ENCODE measurements at regions not wholly inside any gene's neighbourhood (a gene's known extent, or its start where the extent isn't known, plus 50 kb on each side); places are given as distances from the start of the nearest gene placed in this dataset.
"Not testable (repeated sequence)": the region's sequence is repeated elsewhere in the genome, so short reads cannot be mapped to it uniquely, and the experiment has no call there.

GRCh38 chr10:130513686-130514476 lies 377.7 kb downstream of the GLRX3 start:
- DNase-seq, result no peak

DNA sequence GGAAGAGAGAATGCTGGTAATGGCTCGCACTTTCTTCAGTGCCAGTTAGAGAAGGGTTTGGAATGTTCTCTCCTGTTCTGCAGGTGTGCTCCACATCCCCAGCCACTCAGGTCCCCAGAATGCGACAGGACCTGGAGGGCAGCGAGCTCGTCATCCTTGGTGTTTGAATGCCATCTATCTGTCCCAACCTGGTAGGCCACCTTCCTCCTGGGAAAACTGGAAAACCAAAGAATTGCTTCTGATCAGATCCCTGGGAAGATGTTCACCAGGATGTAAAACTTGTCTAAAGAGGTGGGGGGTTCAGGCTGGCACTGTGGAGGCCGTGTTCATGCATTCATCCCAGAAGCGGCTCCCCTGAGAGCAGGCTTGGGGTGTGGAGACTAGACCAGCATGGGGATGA lies 379.5 kb downstream of the GLRX3 start:
- no peak for DNase-seq

GRCh38 chr10:130516141-130516735 lies 380.0 kb downstream of the GLRX3 start:
- no peak for DNase-seq

- DNase-seq, result not testable (repeated sequence)
Observed at GRCh38 chr10:130518921-130519320, 382.7 kb downstream of the GLRX3 start.

- DNase-seq, result no peak
Observed at GRCh38 chr10:130519791-130520190, 383.6 kb downstream of the GLRX3 start.

DNA sequence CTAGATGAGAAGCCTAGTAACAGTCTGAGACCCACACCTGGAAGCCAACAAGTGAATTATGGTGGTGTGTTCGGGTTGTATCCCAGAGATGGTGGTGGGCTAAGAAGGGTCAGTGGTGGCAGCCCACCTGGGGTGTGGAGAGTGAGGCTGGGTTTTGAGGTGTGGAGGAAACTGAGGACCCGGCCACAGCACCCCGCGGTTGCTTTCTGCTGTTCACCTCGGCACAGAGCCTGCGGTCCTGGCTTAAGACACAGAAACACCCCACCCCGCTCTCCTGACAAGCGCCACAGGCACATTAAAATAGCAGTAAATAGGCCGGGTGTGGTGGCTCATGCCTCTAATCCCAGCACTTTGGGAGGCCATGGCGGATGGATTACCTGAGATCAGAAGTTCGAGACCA lies 395.1 kb downstream of the GLRX3 start:
- DNase-seq, result no peak

DNA sequence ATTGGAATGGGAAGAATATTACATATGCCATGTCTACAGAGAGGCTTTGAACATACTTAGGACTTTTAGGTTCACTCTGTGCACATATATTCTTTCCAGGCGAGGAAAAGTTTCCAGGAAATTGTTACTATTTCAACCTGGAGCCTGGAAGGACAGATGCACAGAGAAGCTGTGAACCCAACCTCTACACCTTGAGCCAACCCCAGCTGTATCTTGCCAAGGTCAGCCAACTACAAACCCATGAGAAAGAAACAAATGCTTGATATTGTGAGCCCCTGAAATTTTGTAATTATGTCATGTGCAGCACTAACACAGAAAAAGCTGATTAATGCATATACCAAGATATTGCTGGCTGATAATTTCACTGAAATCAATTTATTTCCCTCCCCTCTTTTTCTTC lies 404.9 kb downstream of the GLRX3 start:
- no peak for DNase-seq

- DNase-seq, result no peak
Observed at GRCh38 chr10:130542761-130543160, 406.6 kb downstream of the GLRX3 start.

DNA sequence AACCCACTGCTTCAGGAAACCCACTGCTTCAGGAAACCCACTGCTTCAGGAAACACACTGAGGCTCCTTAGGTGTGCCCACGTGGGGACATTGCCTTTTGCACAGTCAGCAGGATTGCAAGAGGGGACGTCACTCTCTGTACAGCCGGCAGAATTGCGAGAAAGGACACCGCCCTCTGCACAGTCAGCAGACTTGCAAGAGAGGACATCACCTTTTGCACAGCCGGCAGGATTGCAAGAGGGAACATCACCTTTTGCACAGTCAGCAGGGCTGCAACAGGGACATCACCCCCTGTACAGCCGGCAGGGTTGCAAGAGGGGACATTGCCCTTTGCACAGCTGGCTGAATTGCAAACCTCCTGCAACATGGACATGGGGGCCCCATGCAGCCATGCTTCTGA lies 407.6 kb downstream of the GLRX3 start:
- no peak for DNase-seq

DNA sequence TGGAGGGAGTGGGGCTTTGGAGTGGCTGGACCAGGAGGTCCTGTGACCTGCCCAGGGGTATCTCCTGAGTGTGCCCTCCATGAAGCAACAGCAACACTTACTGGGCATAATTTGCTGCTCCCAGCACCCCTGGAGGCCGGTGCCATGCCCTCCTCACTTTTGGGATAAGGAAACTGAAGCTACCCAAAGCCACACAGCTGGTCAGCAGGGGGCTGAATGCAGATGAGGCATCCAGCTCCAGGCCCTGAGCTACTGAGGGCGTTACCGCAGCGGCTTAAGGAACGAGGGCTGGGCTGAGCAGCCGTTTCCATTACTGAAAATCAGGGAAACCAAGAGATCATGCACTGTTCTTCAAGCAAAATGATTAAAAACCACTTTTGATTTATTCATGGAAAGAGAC lies 408.9 kb downstream of the GLRX3 start:
- no peak for DNase-seq

- no peak for DNase-seq
Observed at GRCh38 chr10:130545697-130546096, 409.5 kb downstream of the GLRX3 start.

DNA sequence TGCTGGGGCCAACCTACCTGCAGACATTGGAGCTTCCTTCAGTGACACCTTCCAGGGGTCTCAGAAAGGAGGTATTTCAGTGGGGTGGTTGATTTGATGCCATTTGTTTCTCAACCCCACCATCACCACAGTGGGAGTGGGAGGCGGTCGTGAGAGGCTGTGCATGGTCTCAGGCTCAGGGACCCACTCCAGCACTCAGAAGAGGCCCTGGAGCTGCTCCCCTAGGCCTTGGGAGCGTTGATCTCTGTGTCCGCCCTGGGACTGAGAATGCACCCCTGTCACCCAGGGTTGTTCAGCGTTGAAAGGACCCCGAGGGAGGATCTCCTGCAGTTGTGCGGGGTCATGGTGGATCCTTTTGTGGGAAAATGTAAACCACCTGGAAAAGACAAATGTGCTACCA lies 410.6 kb downstream of the GLRX3 start:
- no peak for DNase-seq

DNA sequence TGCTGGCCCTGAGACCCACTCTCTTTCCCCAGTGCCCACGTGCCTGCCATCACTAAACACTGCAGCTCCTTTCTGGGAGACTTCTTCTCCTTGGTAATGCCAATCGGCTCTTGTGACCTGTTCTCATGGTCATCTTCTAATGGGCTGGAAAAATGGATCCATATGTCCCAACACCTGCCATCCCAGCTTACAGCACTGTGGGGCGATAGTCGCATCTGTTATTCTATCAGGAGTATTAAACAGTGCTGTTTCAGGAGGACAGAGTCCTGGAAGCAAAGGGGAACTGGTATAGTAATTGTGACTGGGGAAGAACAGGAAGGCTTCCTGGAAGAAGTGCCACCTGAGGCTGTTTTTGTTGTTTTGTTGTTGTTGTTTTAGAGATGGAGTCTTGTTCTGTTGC lies 411.2 kb downstream of the GLRX3 start:
- DNase-seq, result no peak

GRCh38 chr10:130550952-130551674 lies 414.9 kb downstream of the GLRX3 start:
- no peak for DNase-seq

DNA sequence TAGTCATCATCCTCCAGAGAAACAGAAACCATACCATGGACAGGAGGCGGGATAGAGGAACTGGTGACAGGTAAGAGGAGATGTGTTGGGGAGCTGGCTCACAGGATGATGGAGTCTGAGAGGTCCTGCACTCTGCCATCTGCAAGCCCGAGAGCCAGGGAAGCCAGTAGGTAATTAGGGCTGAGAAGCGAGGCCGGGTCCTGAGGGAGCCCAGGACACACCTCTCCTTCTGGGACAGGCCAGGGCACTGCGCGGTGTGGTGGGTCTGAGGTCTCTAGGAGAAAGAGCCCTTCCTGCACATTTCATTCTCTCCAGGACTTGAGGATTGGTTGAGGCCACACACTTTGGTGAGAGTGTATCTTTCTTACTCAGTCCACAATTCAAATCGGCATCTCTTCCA lies 415.5 kb downstream of the GLRX3 start:
- no peak for DNase-seq

GRCh38 chr10:130553826-130554225 lies 417.6 kb downstream of the GLRX3 start:
- no peak for DNase-seq

DNA sequence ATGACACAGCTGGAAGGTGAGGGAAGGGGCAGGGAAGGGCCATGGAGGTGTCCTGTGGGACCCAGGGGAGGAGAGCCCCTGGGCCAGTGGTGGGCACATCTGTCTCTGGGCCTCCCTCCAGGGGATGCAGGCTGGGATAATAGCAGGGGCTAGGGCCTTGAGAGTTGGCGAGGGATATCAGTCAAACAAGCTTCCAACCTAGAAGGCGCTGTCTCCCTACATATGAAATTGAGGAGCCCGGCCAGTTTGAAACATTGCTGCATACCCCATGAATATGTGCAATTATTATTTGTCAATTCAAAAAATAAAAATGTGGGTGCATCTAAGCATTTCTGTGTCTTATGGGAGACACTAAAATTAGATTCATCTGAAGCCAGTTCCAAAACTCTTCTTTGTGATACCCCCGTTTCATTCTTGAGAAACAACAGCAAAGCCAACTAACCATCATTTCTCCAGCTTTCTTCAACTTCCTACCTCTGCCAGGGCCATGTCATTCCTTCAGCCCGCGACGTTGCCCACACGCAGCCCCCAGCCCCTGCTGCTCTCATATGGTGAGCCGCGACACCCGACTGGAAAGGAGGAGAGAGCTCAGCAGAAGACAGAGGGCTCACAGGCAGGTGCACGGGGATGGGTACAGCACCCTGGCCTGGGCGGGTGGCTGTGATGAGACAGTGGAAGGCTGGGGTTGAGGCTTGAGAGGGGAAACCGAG lies 418.7 kb downstream of the GLRX3 start:
- no peak for DNase-seq

GRCh38 chr10:130555411-130555750 lies 419.2 kb downstream of the GLRX3 start:
- DNase-seq, result no peak

- no peak for DNase-seq
Observed at GRCh38 chr10:130557181-130557845, 421.1 kb downstream of the GLRX3 start.

DNA sequence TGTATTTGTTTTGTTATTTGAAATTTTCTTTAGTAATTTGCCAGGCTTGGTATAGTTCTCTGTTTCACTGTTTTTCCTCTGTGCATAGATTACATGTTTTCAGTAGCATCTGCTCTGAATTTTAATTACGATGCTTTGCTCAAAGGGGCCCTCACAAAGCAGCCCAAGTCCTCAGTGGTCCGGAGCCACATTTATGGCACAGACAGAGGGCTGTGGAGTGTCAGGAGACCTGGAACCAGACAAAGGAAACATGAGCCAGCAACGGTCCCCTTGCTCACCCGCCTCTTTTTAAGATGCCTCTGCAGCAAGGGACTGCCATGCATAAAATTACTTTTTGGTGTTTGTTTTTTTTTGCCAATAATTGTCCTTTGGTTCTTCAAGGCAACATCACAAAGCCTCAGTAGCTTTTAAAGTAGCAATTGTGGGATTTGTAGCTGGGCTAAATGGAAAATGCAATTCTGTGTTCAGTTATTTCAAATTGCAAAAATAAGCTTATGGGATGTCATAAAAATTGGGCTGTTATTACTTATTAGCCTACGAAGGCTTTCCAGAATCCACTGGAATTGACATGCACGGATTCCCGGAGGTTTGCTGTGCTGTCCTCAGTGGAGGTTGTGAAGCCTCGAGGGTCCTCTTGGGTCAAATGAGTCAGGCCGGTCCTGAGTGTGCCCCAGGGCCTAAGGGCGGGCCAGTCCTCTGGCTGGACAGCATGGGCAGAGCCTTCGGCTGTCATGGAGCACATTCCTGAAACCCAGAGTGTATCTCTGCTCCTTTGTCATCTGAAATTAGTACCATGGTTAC lies 422.8 kb downstream of the GLRX3 start:
- no peak for DNase-seq

- no peak for DNase-seq
Observed at GRCh38 chr10:130559547-130559880, 423.3 kb downstream of the GLRX3 start.

GRCh38 chr10:130560116-130560515 lies 423.9 kb downstream of the GLRX3 start:
- DNase-seq, result no peak
